WTC11 (cell line): ENCODE measurements at regions not wholly inside any gene's neighbourhood (a gene's known extent, or its start where the extent isn't known, plus 50 kb on each side); places are given as distances from the start of the nearest gene placed in this dataset.

Source experiments
- ATAC-seq: fragments of 200-7000 bp; cut with Tn5 transposase; 2 replicates; pipeline ENCODE4 v1.10.0; 2021; ENCODE audit warnings: mild to moderate bottlenecking, moderate library complexity
- CTCF ChIA-PET: fragments of 300-600 bp; sonication (Branson Sonifier 250); formaldehyde crosslinking; loops from one replicate; lab custom pipeline; 2021; ENCODE audit warnings: antibody characterized with exemption; lab: Charles Lee
- POLR2A ChIA-PET: fragments of 350-600 bp; sonication (Branson Sonifier 250); formaldehyde crosslinking; loops from one replicate; lab custom pipeline; 2021; ENCODE audit warnings: antibody characterized with exemption; lab: Charles Lee
- DNase-seq: peaks from one replicate; pipeline ENCODE4 v3.0.0; 2021; ENCODE audit warnings: low spot score
- H3K27ac Mint-ChIP-seq: 2 replicates; pipeline ENCODE4 v1.8.0; 2021; ENCODE audit warnings: mixed read lengths
- H3K27me3 Mint-ChIP-seq: 2 replicates; pipeline ENCODE4 v1.8.0; 2021; ENCODE audit warnings: low read depth, mild to moderate bottlenecking, moderate library complexity, mixed read lengths
- H3K36me3 Mint-ChIP-seq: 2 replicates; pipeline ENCODE4 v1.8.0; 2021; ENCODE audit warnings: mixed read lengths
- H3K4me1 Mint-ChIP-seq: 2 replicates; pipeline ENCODE4 v1.8.0; 2022; ENCODE audit warnings: mixed read lengths
- H3K4me3 Mint-ChIP-seq: 2 replicates; pipeline ENCODE4 v1.8.0; 2021; ENCODE audit warnings: mild to moderate bottlenecking, moderate library complexity, mixed read lengths
- H3K9me3 Mint-ChIP-seq: 2 replicates; pipeline ENCODE4 v1.8.0; 2021; ENCODE audit warnings: mixed read lengths
- ATF1 ChIP-seq: sonication (generic); formaldehyde crosslinking; IDR thresholded peaks from 2 replicates; pipeline ENCODE4 v1.8.1; 2023; ENCODE audit warnings: mild to moderate bottlenecking, moderate library complexity, missing genetic modification reagents
- ATF3 ChIP-seq: sonication (generic); formaldehyde crosslinking; conservative IDR thresholded peaks from 2 replicates; pipeline ENCODE4 v1.8.1; 2022; ENCODE audit warnings: mild to moderate bottlenecking, missing genetic modification reagents
- CBFB ChIP-seq: sonication (generic); formaldehyde crosslinking; IDR thresholded peaks from 2 replicates; pipeline ENCODE4 v1.8.1; 2022; ENCODE audit warnings: mild to moderate bottlenecking, low read depth, missing genetic modification reagents
- CREM ChIP-seq: sonication (generic); formaldehyde crosslinking; IDR thresholded peaks from 2 replicates; pipeline ENCODE4 v1.8.1; 2022; ENCODE audit warnings: mild to moderate bottlenecking, missing genetic modification reagents, moderate library complexity
- CTCF ChIP-seq: fragments of 200-600 bp; IDR thresholded peaks from 2 replicates; pipeline ENCODE4 v1.8.0; 2022; ENCODE audit warnings: antibody characterized with exemption
- E2F1 ChIP-seq: sonication (generic); formaldehyde crosslinking; IDR thresholded peaks from 2 replicates; pipeline ENCODE4 v1.8.0; 2022; ENCODE audit warnings: mild to moderate bottlenecking, missing genetic modification reagents
- ERG ChIP-seq: fragments of 250-450 bp; sonication (Bioruptor Pico); IDR thresholded peaks from 2 replicates; pipeline ENCODE4 v1.8.0; 2021; ENCODE audit warnings: mild to moderate bottlenecking
- ETV6 ChIP-seq: sonication (generic); formaldehyde crosslinking; IDR thresholded peaks from 2 replicates; pipeline ENCODE4 v1.8.1; 2022; ENCODE audit warnings: mild to moderate bottlenecking, missing genetic modification reagents
- GTF2I ChIP-seq: fragments of 250-450 bp; sonication (Bioruptor Pico); conservative IDR thresholded peaks from 2 replicates; pipeline ENCODE4 v1.4.0; 2021; ENCODE audit warnings: mild to moderate bottlenecking
- HMGA2 ChIP-seq: fragments of 250-450 bp; sonication (Bioruptor Pico); IDR thresholded peaks from 2 replicates; pipeline ENCODE4 v1.4.0; 2021; ENCODE audit warnings: mild to moderate bottlenecking, moderate library complexity
- HMGXB4 ChIP-seq: sonication (generic); formaldehyde crosslinking; IDR thresholded peaks from 2 replicates; pipeline ENCODE4 v1.8.1; 2023; ENCODE audit warnings: mild to moderate bottlenecking, moderate library complexity, missing genetic modification reagents
- MLX ChIP-seq: sonication (generic); formaldehyde crosslinking; IDR thresholded peaks from 2 replicates; pipeline ENCODE4 v1.8.1; 2023; ENCODE audit warnings: mild to moderate bottlenecking, missing genetic modification reagents, moderate library complexity
- MYBL2 ChIP-seq: sonication (generic); formaldehyde crosslinking; IDR thresholded peaks from 2 replicates; pipeline ENCODE4 v1.8.1; 2023; ENCODE audit warnings: mild to moderate bottlenecking, moderate library complexity, missing genetic modification reagents
- NFATC4 ChIP-seq: fragments of 250-450 bp; sonication (Bioruptor Pico); IDR thresholded peaks from 2 replicates; pipeline ENCODE4 v1.9.0; 2021; ENCODE audit warnings: mild to moderate bottlenecking
- NR1H2 ChIP-seq: sonication (generic); formaldehyde crosslinking; IDR thresholded peaks from 2 replicates; pipeline ENCODE4 v1.9.0; 2021; ENCODE audit warnings: mild to moderate bottlenecking, moderate library complexity, missing genetic modification reagents
- NR3C1 ChIP-seq: sonication (generic); formaldehyde crosslinking; conservative IDR thresholded peaks from 2 replicates; pipeline ENCODE4 v1.8.1; 2023; ENCODE audit warnings: low read depth, mild to moderate bottlenecking, missing genetic modification reagents
- OVOL2 ChIP-seq: fragments of 250-450 bp; sonication (Bioruptor Pico); IDR thresholded peaks from 2 replicates; pipeline ENCODE4 v1.9.0; 2021; ENCODE audit warnings: mild to moderate bottlenecking, borderline replicate concordance
- TCF7 ChIP-seq: sonication (generic); formaldehyde crosslinking; IDR thresholded peaks from 2 replicates; pipeline ENCODE4 v1.8.0; 2022; ENCODE audit warnings: mild to moderate bottlenecking, low read depth, missing genetic modification reagents, moderate library complexity
- TEAD1 ChIP-seq: sonication (generic); formaldehyde crosslinking; IDR thresholded peaks from 2 replicates; pipeline ENCODE4 v1.8.0; 2022; ENCODE audit warnings: mild to moderate bottlenecking, missing genetic modification reagents
- ZBTB43 ChIP-seq: sonication (generic); formaldehyde crosslinking; IDR thresholded peaks from 2 replicates; pipeline ENCODE4 v1.8.1; 2023; ENCODE audit warnings: mild to moderate bottlenecking, missing genetic modification reagents
- ZNF138 ChIP-seq: sonication (generic); formaldehyde crosslinking; conservative IDR thresholded peaks from 2 replicates; pipeline ENCODE4 v1.8.1; 2022; ENCODE audit warnings: mild to moderate bottlenecking, moderate library complexity, missing genetic modification reagents
- ZNF671 ChIP-seq: fragments of 250-450 bp; sonication (Bioruptor Pico); IDR thresholded peaks from 2 replicates; pipeline ENCODE4 v1.8.0; 2021; ENCODE audit warnings: mild to moderate bottlenecking
- ZSCAN18 ChIP-seq: fragments of 250-450 bp; sonication (Bioruptor Pico); IDR thresholded peaks from 2 replicates; pipeline ENCODE4 v2.1.2; 2022; ENCODE audit warnings: mild to moderate bottlenecking, moderate library complexity

GRCh38 chr4:158020176-158020575 is 152.6 kb downstream of the GASK1B start:
- H3K4me1 Mint-ChIP-seq, result peaks cover 8% of the 10 kb centered on the region
- ChIA-PET CTCF (no interaction called here), POLR2A (no interaction called here)
- H3K27me3 Mint-ChIP-seq, result no peaks in the 10 kb centered on the region
- DNase-seq, result no peak
- H3K9me3 Mint-ChIP-seq, result no peaks in the 10 kb centered on the region
- ATAC-seq, result no peak
- no peaks in the 10 kb centered on the region for H3K36me3 Mint-ChIP-seq
- no peak overlapping the region; the same call in 1 of the 2 replicates for H3K27ac Mint-ChIP-seq
- no peak overlapping the region for H3K4me3 Mint-ChIP-seq
- TF ChIP-seq ZNF671 (CRISPR knock-in tag) (no peak), TCF7 (CRISPR knock-in tag) (no peak), ATF3 (CRISPR knock-in tag) (no peak), MYBL2 (CRISPR knock-in tag) (no peak), ZBTB43 (no peak), NR3C1 (CRISPR knock-in tag) (no peak), MLX (CRISPR knock-in tag) (no peak)

GRCh38 chr4:158018831-158019230 is 154.0 kb downstream of the GASK1B start:
- Mint-ChIP-seq H3K4me3 (no peak overlapping the region), H3K27ac (no peak overlapping the region), H3K4me1 (peaks cover 8% of the 10 kb centered on the region), H3K9me3 (no peaks in the 10 kb centered on the region), H3K36me3 (no peaks in the 10 kb centered on the region), H3K27me3 (no peaks in the 10 kb centered on the region)
- DNase-seq (no peak), ATAC-seq (no peak)
- POLR2A ChIA-PET, result no interaction called here
- no peak for TF ChIP-seq HMGA2 (CRISPR knock-in tag)
- no peak for TF ChIP-seq OVOL2 (CRISPR knock-in tag)
- no peak for TF ChIP-seq NR1H2 (CRISPR knock-in tag)
- TF ChIP-seq ERG (CRISPR knock-in tag), result no peak
- CTCF ChIA-PET, result no interaction called here

- Mint-ChIP-seq H3K4me3 (no peak overlapping the region), H3K36me3 (no peaks in the 10 kb centered on the region), H3K9me3 (no peaks in the 10 kb centered on the region), H3K27me3 (no peaks in the 10 kb centered on the region), H3K4me1 (peaks cover 8% of the 10 kb centered on the region), H3K27ac (no peak overlapping the region)
- DNase-seq (no peak), ATAC-seq (no peak)
- CTCF ChIA-PET, result no interaction called here
- POLR2A ChIA-PET, result no interaction called here
- no peak for TF ChIP-seq E2F1 (CRISPR knock-in tag)
- no peak for TF ChIP-seq OVOL2 (CRISPR knock-in tag)
- no peak for TF ChIP-seq CTCF
- no peak for TF ChIP-seq TEAD1 (CRISPR knock-in tag)
- TF ChIP-seq CBFB (CRISPR knock-in tag), result no peak
- no peak for TF ChIP-seq ZNF671 (CRISPR knock-in tag)
- no peak for TF ChIP-seq ZSCAN18 (CRISPR knock-in tag)
- TF ChIP-seq HMGXB4 (CRISPR knock-in tag), result no peak
- no peak for TF ChIP-seq CREM (CRISPR knock-in tag)
- no peak for TF ChIP-seq ATF1 (CRISPR knock-in tag)
- TF ChIP-seq ZNF138 (CRISPR knock-in tag), result no peak
- TF ChIP-seq NFATC4 (CRISPR knock-in tag), result no peak
- TF ChIP-seq ETV6, result no peak
- TF ChIP-seq GTF2I (CRISPR knock-in tag), result no peak
- no peak for TF ChIP-seq NR1H2 (CRISPR knock-in tag)
- TF ChIP-seq TCF7 (CRISPR knock-in tag), result no peak
Observed at GRCh38 chr4:158018221-158018830, 154.5 kb downstream of the GASK1B start.
